HG02884 (cell line): ENCODE measurements at regions not wholly inside any gene's neighbourhood (a gene's known extent, or its start where the extent isn't known, plus 50 kb on each side); places are given as distances from the start of the nearest gene placed in this dataset.
"Not testable (repeated sequence)": the region's sequence is repeated elsewhere in the genome, so short reads cannot be mapped to it uniquely, and the experiment has no call there.

ENCODE experiments used
- ATAC-seq: cut with Tn5 transposase; IDR thresholded peaks from one replicate; pipeline ENCODE4 v1.9.1; 2021; ENCODE audit warnings: mild to moderate bottlenecking, moderate library complexity; ENCODE audit not compliant: unreplicated experiment

DNA sequence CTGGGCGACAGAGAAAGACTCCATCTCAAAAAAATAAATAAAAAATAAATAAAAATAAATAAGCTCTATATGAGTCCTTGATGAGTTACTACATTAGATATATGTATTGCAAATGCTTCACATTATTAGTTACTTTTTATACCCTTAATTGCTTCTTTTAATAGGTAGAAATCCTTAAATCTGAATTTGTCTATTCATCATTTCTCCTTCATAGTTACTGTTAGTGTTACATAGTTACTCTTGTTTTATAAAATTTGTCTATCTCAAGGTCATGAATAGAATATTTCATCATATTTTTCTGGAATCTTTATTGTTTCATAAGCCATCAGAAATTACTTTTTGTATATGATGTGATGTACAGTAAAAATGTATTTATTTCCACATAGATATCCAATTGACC, 1624.8 kb upstream of the FLRT2 start:
- ATAC-seq: no peak

DNA sequence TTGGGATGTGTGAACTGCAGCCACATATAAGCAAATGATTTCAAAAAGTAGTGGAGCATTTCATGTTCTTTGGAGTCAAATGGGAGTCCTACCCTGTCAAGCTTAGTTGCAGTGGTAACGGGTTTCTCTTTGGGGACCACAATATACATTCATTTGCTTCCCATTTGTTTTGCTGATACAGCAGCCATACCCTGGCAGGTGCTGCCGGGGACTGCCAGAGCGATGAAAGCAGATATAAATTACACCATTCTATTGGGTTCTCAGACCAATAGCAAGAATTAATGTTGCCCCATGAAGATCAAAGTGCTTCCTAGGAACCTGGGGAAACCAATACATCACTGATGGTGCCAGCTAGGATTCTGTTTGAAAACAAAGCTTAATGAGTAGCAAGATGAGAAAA, 1621.5 kb upstream of the FLRT2 start:
- no peak for ATAC-seq

DNA sequence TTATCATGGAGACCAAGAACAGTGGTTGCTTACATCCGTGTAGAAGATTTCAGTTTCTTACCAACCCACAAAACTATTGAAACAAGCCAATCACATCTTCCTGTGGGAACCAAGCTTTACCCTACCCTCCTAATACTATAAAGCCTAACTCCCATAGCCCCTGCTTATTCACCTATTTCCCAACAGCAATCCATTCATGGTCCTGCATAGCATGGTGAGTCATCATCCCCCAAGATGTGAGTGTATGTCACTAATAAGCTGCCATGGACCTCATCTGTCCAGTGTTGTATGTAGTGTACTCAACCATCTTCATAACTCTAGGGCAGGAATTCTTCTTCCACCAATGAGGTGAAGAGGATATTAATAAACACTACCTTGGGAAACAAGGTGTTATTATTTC, 1620.4 kb upstream of the FLRT2 start:
- no peak for ATAC-seq

DNA sequence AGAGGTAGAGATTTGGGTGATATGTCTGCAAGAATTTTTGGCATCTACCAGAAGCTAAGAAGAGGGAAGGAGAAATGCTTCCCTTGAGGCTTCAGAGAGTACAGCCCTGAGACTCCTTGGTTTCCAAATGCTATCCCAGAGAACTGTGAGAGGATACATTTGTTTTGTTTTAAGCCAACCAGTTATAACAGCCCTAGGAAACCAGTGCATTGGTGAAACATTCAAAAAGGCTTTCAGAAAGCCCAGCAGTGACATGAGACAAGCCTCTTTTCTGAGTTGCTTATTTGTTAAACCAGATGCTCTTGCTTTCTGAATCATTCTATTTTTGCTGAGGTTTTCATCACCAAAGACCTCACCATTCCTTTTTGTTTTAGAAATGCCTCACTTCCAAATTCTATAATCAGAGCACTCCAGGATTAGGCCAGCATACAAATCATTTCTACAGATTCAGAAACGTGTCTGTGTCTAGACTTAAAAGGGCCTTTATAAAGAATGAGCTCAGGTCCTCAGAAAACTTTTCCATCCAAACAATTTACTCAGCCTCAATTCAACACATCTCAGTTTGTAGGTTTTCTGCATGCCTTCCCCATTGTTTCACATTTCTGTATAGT, 1617.8 kb upstream of the FLRT2 start:
- no peak for ATAC-seq

DNA sequence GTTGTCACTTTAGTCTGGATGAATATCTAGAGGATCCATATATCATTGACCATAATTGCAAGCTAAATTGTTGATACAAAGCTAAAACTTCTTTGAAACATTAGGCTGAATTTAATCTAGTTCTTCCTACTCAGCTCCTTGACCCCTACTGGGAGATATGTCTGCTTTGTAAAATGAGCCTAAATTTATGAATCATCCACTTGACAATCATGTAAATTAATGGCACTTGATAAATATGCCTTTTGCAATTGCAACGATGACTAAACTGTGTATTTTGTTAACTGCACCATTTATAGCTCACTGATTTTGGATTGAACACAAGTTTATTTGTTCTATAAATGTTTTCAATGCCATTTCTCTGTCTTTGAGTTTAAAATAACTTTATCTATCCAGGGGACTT, 1616.5 kb upstream of the FLRT2 start:
- no peak for ATAC-seq

DNA sequence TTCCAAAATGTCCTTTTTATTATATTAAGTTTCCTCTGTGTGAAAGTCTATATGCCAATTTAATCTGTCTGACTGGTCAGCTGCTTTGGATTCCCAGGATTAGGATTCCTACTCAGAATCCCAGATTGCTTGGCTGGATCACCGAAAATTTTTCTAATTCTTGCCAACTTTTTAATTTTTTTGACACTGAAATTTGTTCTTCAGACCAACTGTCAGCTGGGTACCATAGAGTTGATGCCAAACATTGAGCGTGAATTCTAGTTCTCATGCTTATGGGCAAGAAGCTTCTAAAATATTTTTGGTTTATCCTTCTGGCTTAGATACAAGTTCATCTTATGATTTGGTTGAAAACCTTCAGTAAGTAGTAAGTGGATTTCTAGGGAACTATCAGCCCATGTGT, 1611.4 kb upstream of the FLRT2 start:
- ATAC-seq: no peak

DNA sequence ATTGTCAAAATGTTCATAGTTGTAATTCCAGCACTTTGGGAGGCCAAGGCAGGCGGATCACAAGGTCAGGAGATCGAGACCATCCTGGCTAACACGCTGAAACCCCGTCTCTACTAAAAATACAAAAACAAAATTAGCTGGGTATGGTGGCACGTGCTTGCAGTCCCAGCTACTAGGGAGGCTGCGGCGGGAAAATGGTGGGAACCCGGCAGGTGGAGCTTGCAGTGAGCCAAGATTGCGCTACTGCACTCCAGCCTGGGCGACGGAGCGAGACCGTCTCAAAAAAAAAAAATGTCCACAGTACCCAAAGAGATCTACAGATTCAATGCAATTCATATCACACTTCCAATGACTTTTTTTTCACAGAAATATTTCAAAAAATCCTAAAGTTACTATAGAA, 1610.3 kb upstream of the FLRT2 start:
- ATAC-seq: not testable (repeated sequence)

DNA sequence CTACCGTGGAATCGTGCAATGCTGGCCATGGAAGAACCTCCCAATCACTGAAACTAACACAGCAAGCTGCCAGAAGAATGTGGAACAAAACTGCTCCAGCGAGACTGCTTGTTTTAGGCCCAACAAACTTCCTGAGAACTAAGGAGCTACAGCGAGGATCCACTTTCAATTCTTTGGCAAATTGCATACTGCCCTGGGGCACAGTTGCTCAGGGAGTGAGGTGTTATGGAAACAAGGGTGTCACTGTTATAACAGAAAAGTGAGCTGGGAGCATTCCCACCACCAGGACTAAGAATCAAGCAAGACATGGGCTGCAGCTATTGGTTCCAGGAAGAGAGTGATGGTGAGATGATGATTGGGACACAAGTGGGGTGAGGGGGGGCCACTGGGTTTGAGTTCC, 1606.1 kb upstream of the FLRT2 start:
- ATAC-seq: no peak

DNA sequence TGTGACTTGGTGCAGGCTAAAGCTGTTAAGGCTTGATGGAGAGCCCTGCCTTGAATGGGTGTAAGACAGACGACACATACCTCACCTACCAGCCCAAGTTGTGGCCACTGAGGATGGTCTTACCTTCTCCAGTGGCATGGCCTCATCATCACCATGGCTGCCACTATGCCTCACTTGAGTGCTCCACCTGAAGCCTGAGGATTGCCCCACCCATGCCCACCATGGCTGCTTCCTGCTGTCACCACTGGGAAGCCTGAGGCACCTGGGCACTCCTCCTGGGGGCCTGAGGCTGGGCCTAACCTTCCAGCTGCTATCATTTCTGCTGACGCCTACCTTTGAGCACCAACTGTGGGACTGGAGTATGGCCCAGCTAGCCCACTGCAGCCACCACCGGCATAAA, 1605.7 kb upstream of the FLRT2 start:
- ATAC-seq: no peak

DNA sequence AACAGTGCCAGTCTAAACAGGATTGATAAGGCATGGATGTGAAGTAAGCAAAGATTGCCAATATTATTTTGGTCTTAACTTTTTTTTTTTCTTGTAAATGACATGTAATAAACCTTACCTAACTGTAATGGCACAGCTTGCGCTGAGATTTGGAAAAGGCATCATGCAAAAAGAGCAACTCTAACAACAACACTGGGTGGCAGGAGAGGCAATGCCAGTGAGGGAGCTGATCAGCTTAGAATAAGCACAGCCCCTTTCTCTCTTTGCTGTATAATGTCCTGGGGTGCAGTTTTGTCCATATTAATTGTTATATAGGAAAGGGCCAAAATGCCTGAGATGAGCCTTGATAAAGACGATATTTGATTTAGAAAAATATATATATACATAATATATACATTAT, 1589.7 kb upstream of the FLRT2 start:
- no peak for ATAC-seq

DNA sequence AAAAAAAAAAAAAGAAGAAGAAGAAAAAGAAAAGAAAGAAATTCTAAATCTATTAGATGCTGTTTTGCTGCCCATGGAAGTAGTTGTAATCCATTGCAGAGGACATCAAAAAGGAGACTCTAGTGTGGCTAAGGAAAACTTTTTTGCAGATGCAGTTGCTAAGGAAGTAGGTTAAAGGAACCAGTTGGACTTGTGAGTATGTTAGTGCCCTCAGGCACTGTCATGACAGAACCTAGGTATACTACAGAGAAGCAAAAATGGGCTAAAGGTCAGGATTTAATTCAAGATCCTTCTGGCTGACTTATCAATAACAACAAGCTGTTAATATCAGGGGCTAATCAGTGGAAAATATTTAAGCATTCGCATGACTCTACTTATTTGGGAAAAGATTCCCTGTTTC, 1571.6 kb upstream of the FLRT2 start:
- no peak for ATAC-seq

DNA sequence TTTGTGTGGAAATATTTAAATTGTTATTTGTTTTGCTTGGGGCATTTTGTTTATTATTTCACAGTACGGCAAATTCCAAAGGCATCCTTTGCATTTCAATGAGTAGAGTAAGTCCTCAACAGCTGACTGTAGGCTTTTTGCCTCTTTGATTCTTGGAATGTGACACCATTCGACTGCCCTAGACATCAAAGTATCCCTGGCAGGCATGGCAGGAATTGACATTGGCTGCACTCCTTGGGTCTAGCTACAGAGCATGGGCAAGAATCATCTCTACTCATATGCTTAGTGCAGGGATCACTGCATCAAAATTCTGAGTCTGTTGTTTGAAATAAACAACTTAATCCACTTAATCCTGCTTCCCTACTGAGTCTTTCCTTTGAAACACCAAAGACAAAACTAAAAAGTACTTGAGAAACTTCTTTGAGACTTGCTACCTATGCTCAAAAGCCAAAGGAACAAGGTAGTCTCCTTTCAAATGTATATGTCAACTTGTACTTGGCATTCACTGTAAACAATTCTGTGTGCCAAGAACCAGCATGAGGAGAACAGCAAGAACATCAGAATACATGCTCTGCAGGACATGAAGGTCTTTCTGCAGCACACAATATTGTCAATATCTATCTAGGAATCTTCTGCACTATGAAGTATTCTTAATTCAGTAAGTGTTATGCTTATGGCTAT, 1569.0 kb upstream of the FLRT2 start:
- ATAC-seq: no peak

DNA sequence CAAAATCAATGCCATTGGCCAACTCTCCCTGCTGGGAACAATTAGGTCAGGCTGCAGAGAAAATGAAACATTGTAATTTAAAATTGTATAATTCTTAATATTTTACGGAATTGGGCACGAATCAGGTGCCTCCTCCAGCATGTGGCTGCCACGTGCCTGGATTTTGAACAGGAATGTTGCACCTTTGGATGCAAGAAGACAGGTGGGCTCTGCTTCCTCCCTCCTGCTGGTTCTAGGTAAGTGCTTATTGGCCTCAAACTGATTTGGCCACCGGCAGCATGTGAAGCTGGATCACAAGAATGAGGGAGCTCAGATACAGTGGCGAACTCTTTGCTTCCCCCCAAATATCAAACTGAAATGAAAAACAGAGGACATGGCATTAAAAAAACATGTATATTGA, 1559.9 kb upstream of the FLRT2 start:
- ATAC-seq: no peak

DNA sequence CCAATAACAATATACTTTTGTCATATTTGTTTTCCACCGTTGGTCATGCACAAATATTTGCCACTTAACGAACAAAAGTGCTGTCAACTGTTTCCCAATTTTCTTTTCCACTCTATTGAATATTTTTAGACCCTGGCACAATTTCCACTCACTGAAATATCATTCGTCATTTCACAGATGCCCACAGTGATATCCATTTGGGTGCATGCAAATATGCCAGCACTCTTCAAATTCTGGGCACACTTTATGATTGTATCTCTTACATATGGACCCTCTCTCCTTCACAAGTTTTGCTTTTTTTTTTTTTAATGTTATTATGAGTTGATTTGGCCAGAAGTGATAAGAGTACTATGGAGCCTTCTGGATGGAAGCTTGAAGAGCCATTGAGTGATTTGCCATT, 1557.3 kb upstream of the FLRT2 start:
- ATAC-seq: no peak

DNA sequence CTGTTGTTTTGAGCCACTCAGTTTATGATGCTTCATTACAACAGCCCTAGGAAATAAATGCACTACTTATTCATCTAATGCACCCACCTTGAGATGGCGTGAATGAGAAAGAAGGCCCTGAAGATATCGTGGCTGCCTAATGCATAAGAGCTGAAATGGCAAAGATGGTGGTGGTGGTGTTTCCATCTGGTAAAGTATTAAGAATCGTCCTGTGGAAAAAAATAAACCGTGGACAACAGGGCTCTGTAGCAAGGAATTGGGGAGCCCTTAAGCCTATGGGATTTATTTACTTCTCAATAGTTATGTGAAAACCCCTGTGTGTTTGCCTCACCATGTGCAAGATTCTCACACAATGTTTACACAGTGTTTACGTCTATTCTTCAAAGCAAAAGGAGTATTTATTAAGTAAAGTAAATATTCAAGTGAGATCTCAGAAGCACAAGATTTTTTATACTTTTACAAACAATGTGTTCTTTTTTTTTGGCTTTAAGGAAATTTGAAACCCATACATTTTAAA, 1555.2 kb upstream of the FLRT2 start:
- no peak for ATAC-seq

DNA sequence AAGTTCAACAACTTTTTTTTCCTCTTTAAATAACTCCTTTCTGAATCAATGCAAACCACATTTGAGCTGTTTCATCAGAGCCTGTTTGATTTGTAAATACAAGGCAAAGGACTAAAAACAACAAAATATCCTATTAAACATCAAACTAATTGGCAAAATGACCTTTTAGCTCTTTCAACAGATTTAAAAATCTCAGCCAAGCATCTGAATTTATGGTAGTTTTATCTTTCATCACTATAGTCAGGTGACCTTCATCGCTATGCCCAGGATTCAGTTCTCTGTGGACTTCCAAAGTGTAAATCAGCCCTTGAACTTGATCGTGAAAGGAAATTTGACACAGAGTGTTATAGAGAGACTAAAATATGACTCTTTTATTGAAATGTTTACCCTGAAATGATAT, 1554.5 kb upstream of the FLRT2 start:
- ATAC-seq: no peak

DNA sequence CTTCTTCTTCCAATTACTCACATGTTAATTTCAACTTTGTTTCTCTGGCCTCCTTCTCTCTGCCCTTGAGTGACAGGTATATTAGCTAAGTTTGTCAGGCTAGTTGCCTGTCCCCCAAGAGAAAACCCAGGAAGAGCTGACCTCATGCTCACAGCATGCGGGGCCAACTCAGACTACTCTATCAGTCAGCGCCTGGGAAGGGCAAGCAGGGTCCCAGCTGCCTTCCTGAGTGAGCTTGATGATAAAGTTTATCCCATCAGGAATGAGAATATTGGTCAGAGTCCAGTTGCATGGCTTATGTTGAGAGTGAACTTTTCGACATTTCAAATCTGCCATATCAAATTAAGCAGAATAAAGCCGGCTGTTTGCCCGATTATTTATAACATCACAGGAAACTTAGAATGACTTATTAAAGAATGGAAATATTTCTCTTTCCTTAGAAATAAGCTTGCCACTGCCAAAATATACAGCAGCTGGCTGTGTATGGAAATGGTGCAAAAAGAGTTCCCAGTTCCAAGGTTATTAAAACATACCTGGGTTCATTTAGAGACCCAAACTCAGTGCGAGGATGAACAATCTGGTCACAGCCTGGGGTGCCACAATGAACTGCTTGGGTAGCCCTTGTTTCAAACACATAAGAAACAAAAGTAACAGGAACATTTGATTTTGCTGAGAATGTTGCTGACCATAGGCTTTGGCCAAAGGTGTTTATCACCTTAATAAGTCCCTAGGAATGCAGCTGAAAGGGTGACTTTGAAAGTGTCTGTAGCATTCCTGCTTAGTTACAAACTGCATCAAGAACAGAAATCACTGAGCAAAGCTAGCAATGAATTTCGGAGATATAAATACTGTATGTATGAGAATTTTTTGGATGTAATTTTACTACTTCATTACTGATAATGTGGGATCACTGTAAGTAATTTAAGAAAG, 1553.8 kb upstream of the FLRT2 start:
- no peak for ATAC-seq

DNA sequence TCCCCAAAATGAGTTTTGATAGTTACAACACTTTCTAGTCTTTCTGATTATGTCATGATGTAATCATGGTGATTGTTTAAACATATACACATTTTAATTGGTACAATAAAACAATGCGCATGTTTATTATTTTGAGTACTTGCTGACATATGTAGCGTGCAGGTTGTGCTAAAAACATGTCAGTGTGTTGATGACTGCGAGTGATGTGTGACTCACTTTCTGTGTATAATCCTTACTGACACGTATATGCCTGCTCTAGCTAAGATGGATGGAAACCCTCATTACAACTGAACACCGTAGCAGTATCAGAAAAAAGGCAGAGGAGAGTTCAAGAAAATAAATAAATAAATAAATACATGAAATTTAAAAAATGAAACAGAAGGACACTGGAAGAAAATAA, 1552.4 kb upstream of the FLRT2 start:
- no peak for ATAC-seq

DNA sequence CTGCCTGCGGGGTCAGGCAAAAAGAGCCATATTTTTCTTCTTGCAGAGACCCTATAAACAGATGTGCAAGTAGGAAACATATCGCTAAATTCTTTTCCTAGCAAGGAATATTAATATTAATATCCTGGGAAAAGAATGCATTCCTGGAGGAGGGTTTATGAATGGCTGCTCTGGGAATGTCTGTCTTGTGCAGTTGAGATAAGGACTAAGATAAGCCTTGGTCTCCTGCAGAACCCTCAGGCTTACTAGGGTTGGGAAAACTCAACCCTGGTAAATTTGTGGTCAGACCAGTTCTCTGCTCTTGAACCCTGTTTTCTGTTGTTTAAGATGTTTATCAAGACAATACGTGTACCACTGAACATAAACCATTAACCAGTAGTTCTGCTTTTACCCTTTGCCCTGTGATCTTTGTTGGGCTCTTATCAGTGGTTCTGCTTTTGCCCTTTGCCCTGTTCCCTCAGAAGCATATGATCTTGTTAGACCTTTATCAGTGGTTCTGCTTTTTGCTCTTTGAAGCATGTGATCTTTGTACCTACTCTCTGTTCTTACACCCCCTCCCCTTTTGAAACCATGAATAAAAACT, 1548.2 kb upstream of the FLRT2 start:
- ATAC-seq: not testable (repeated sequence)

DNA sequence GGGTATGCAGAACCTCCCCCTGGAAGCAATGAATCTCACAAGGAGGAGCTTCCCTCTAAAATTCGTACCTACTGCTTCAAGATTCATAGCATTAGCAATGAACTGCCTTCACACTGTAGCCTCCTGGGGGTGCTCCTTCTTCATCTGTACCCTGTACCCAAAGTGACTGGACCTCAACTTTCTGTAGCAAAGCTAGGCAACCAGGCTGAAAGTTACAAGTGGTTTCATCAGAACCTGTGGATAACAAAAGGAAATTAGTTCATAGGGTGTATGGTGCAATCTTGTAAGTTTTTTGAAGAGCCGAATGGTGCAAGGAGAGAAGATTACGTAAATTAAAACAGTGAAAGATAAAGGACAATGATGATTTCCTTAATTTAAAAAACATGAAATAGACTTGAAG, 1541.7 kb upstream of the FLRT2 start:
- ATAC-seq: no peak

DNA sequence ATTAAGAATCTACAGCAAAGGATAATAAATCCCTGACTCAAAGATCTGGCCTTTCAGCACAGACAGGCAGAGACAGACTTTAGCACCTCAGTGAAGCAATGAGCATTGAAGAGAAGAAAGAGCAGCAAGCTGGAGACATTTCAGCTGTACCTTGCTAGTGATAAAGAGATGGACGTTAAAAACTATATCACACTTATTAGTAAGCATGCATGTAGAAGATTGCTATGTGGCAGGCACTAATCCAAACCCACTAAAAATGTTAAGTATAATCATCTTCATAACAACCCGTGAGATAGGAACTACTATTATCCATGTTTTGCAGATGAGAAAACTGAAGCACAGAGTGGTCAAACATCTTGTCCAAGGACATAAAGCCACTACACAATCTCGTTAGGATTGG, 1538.3 kb upstream of the FLRT2 start:
- ATAC-seq: no peak
